OCI-LY7 (cell line): ENCODE measurements at regions not wholly inside any gene's neighbourhood (a gene's known extent, or its start where the extent isn't known, plus 50 kb on each side); places are given as distances from the start of the nearest gene placed in this dataset.

Source experiments
- BruUV-seq: library from RNA; stranded (reverse); fragments of 400-500 nt; replicated peaks from 2 replicates; lab custom pipeline; 2021; lab: Mats Ljungman, UMichigan
- CTCF ChIA-PET: fragments of 300-600 bp; sonication (Branson Sonifier 250); formaldehyde crosslinking; loops from one replicate; lab custom pipeline; 2022; ENCODE audit warnings: antibody characterized with exemption; ENCODE audit not compliant: unreplicated experiment; lab: Charles Lee
- POLR2A ChIA-PET: fragments of 300-600 bp; sonication (Branson Sonifier 250); formaldehyde crosslinking; loops from one replicate; lab custom pipeline; 2022; ENCODE audit warnings: antibody characterized with exemption; lab: Charles Lee
- DNase-seq: peaks from one replicate; pipeline ENCODE4 v3.0.0-alpha.2; 2015; ENCODE audit warnings: low spot score
- H2AFZ ChIP-seq: fragments of 200-600 bp; sonication (generic), shearing (Covaris generic); 2 replicates; pipeline ENCODE4 v1.6.1; 2014; ENCODE audit warnings: mild to moderate bottlenecking, antibody characterized with exemption, low read length, moderate library complexity
- H3K27ac ChIP-seq: fragments of 200-600 bp; sonication (generic); 2 replicates; pipeline ENCODE4 v1.5.1; 2014; ENCODE audit warnings: mixed run types, low read depth, mild to moderate bottlenecking, moderate library complexity, low read length, inconsistent platforms; ENCODE audit not compliant: poor library complexity, severe bottlenecking
- H3K36me3 ChIP-seq: fragments of 200-600 bp; sonication (generic); 2 replicates; pipeline ENCODE4 v1.6.1; 2014; ENCODE audit warnings: mild to moderate bottlenecking, antibody characterized with exemption, low read length, moderate library complexity, mixed read lengths; ENCODE audit not compliant: insufficient read depth
- H3K4me1 ChIP-seq: fragments of 200-600 bp; sonication (generic); 2 replicates; pipeline ENCODE4 v1.5.1; 2014; ENCODE audit warnings: mild to moderate bottlenecking, low read length; ENCODE audit not compliant: insufficient read depth, poor library complexity, severe bottlenecking
- H3K4me2 ChIP-seq: fragments of 200-600 bp; sonication (generic); 2 replicates; pipeline ENCODE4 v1.6.1; 2014; ENCODE audit warnings: mild to moderate bottlenecking, low read length
- H3K4me3 ChIP-seq: fragments of 200-600 bp; sonication (generic); 2 replicates; pipeline ENCODE4 v1.5.1; 2014; ENCODE audit warnings: mild to moderate bottlenecking, low read depth, low read length; ENCODE audit not compliant: poor library complexity, severe bottlenecking
- H3K79me2 ChIP-seq: fragments of 200-600 bp; sonication (generic); 2 replicates; pipeline ENCODE4 v1.6.1; 2016; ENCODE audit warnings: low read depth, mild to moderate bottlenecking, low read length, moderate library complexity, mixed read lengths; ENCODE audit not compliant: insufficient read depth
- H3K9me2 ChIP-seq: fragments of 200-600 bp; sonication (generic); 2 replicates; pipeline ENCODE4 v1.6.1; 2016; ENCODE audit warnings: mild to moderate bottlenecking, low read length, mixed read lengths; ENCODE audit not compliant: insufficient read depth
- H3K9me3 ChIP-seq: fragments of 200-600 bp; sonication (generic); 2 replicates; pipeline ENCODE4 v1.6.1; 2014; ENCODE audit warnings: mild to moderate bottlenecking, mixed run types, low read length, mixed read lengths
- H4K20me1 ChIP-seq: fragments of 200-600 bp; sonication (generic); 2 replicates; pipeline ENCODE4 v1.6.1; 2014; ENCODE audit warnings: mild to moderate bottlenecking, antibody characterized with exemption, low read length, moderate library complexity, mixed read lengths; ENCODE audit not compliant: insufficient read depth
- EZH2phosphoT487 ChIP-seq: fragments of 200-600 bp; sonication (generic); IDR thresholded peaks from 2 replicates; pipeline ENCODE4 v1.6.1; 2018; ENCODE audit warnings: low read depth, borderline replicate concordance, mild to moderate bottlenecking, mixed run types, antibody characterized with exemption, low read length, moderate library complexity, mixed read lengths
- intact Hi-C: fragments of 100-400 bp; cut with micrococcal nuclease; formaldehyde crosslinking; loops from one replicate; pipeline ENCODE4 v1.10.0; 2022; ENCODE audit not compliant: unreplicated experiment
- TF ChIP-seq, protein P1 (sequence below): fragments of 200-600 bp; sonication (generic); conservative IDR thresholded peaks from 2 replicates; pipeline ENCODE4 v1.5.1; 2014; ENCODE audit warnings: mild to moderate bottlenecking, antibody characterized with exemption, low read length, moderate library complexity, mixed read lengths

DNA sequence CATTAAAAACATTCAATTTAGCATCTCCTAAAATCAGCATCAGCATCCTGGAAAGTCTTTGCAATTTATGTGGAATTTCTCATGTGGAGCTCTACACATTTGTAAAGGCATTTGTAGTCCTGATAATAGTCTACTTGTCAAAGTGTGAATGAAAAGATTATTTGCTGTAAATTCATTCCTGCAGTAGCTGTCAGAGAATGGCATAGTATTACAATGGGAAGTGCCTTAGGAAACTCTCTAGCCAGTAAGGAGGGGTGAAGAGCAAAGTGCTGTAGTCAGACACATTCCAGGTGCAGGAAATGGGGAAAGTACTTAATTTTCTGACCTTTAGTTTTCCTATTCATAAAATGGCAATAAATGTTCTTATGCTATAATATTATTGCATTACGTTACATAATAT, 627.9 kb downstream of the KCTD16 start:
- no peak overlapping the region for H2AFZ ChIP-seq
- H3K27ac ChIP-seq, result no peak overlapping the region

DNA sequence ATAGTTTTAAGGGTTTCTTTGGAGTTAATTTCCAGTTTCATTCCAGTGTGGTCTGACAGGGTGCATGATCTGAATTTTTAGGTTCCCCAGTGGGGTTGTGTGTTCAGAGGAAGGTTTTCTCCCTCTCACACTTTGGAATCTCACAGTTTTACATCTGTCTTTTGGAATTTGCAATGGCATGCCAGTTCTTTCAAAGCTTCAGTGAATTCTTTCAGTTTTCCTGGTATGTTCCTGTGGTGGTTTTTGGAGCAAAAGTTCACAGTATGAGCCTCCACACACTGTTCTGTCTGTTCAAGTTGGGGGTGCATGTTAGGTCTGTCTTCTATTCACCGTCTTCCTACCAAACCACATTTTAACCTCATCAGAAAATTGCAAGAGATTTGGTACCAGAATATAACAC, 624.2 kb downstream of the KCTD16 start:
- POLR2A ChIA-PET, result interaction anchor here (0.6 to 0.8 kb wide), 2 partner anchors 101 to 580 kb away, joined by 3 to 4 read pairs; no protein-coding TSS in a partner anchor
- no TSS peak for BruUV-seq
- H3K4me1 ChIP-seq, result no peaks in the 10 kb centered on the region

More for the DNA sequence above, 627.9 kb downstream of the KCTD16 start:
- Histone ChIP-seq H3K4me3 (no peak overlapping the region), H4K20me1 (no peaks in the 10 kb centered on the region), H3K36me3 (no peaks in the 10 kb centered on the region), H3K9me2 (no peaks in the 10 kb centered on the region), H3K4me2 (no peak overlapping the region), H3K9me3 (no peaks in the 10 kb centered on the region), H3K4me1 (no peaks in the 10 kb centered on the region), H3K79me2 (no peaks in the 10 kb centered on the region)
- TF ChIP-seq, protein P1, sequence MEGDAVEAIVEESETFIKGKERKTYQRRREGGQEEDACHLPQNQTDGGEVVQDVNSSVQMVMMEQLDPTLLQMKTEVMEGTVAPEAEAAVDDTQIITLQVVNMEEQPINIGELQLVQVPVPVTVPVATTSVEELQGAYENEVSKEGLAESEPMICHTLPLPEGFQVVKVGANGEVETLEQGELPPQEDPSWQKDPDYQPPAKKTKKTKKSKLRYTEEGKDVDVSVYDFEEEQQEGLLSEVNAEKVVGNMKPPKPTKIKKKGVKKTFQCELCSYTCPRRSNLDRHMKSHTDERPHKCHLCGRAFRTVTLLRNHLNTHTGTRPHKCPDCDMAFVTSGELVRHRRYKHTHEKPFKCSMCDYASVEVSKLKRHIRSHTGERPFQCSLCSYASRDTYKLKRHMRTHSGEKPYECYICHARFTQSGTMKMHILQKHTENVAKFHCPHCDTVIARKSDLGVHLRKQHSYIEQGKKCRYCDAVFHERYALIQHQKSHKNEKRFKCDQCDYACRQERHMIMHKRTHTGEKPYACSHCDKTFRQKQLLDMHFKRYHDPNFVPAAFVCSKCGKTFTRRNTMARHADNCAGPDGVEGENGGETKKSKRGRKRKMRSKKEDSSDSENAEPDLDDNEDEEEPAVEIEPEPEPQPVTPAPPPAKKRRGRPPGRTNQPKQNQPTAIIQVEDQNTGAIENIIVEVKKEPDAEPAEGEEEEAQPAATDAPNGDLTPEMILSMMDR, result no peak
- no peak for TF ChIP-seq EZH2phosphoT487
- POLR2A ChIA-PET, result interaction anchor here (0.9 kb wide), 1 partner anchor 12 kb away, joined by 3 read pairs; no protein-coding TSS in a partner anchor
- CTCF ChIA-PET, result no interaction called here
- no peak for DNase-seq
- no TSS peak for BruUV-seq
- intact Hi-C loops, result no loop called here

DNA sequence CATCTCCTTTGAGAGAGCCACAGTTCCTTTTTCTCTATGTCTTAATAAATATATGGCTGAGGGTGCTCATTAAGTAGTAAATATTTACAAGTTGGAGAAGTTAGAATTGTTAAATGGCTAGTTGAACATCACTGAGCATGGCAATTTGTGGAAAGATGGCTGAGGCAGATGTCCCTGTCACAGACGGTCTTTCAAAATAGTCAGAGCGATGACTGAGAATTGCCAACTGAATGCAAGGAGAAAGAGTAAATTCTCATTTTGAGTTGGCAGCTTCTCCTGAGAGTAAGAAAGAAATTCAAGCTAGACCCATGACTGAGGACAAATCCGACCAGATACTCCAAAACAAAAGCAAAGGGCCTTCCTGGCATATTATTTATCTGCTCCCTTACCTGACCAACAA, 617.9 kb downstream of the KCTD16 start:
- no TSS peak for BruUV-seq
- Histone ChIP-seq H2AFZ (no peak overlapping the region), H3K9me3 (no peaks in the 10 kb centered on the region), H3K27ac (no peak overlapping the region), H3K4me1 (no peaks in the 10 kb centered on the region), H3K9me2 (no peaks in the 10 kb centered on the region), H4K20me1 (no peaks in the 10 kb centered on the region; the same call in 1 of the 2 replicates), H3K4me3 (no peak overlapping the region), H3K4me2 (no peak overlapping the region), H3K79me2 (no peaks in the 10 kb centered on the region), H3K36me3 (no peaks in the 10 kb centered on the region)
- CTCF ChIA-PET, result no interaction called here
- intact Hi-C loops, result no loop called here
- no peak for DNase-seq
- POLR2A ChIA-PET, result interaction anchor here (0.7 kb wide), 2 partner anchors 9 to 1384 kb away, joined by 3 read pairs; no protein-coding TSS in a partner anchor
- TF ChIP-seq, protein P1, result no peak
- TF ChIP-seq EZH2phosphoT487, result no peak

More for the DNA sequence above, 624.2 kb downstream of the KCTD16 start:
- H3K9me3 ChIP-seq, result no peaks in the 10 kb centered on the region
- H3K4me3 ChIP-seq, result no peak overlapping the region
- H3K4me2 ChIP-seq, result no peak overlapping the region
- no peak for DNase-seq
- intact Hi-C loops, result no loop called here
- H3K27ac ChIP-seq, result no peak overlapping the region
- H3K9me2 ChIP-seq, result no peaks in the 10 kb centered on the region
- no peaks in the 10 kb centered on the region for H4K20me1 ChIP-seq
- no peak overlapping the region for H2AFZ ChIP-seq
- no peaks in the 10 kb centered on the region for H3K79me2 ChIP-seq
- TF ChIP-seq, protein P1, result no peak
- no peak for TF ChIP-seq EZH2phosphoT487
- H3K36me3 ChIP-seq, result no peaks in the 10 kb centered on the region
- CTCF ChIA-PET, result no interaction called here
